HG03159 (cell line): ENCODE measurements at regions not wholly inside any gene's neighbourhood (a gene's known extent, or its start where the extent isn't known, plus 50 kb on each side); places are given as distances from the start of the nearest gene placed in this dataset.

Experiments
- ATAC-seq: cut with Tn5 transposase; IDR thresholded peaks from one replicate; pipeline ENCODE4 v1.9.1; 2021; ENCODE audit warnings: mild to moderate bottlenecking, moderate library complexity; ENCODE audit not compliant: unreplicated experiment

GRCh38 chr6:67287566-67287965, 1347.5 kb upstream of the ADGRB3 start:
- no peak for ATAC-seq

GRCh38 chr6:67285770-67286495, 1349.1 kb upstream of the ADGRB3 start:
- no peak for ATAC-seq

GRCh38 chr6:67277312-67277711, 1357.8 kb upstream of the ADGRB3 start:
- ATAC-seq: no peak

GRCh38 chr6:67265996-67266921, 1368.8 kb upstream of the ADGRB3 start:
- ATAC-seq: no peak

- ATAC-seq: no peak
Observed at GRCh38 chr6:67252663-67253062, 1382.4 kb upstream of the ADGRB3 start.

GRCh38 chr6:67248077-67248476, 1387.0 kb upstream of the ADGRB3 start:
- no peak for ATAC-seq

GRCh38 chr6:67244037-67244436, 1391.0 kb upstream of the ADGRB3 start:
- no peak for ATAC-seq

GRCh38 chr6:67237277-67237676, 1397.8 kb upstream of the ADGRB3 start:
- ATAC-seq: no peak

GRCh38 chr6:67231092-67231491, 1404.0 kb upstream of the ADGRB3 start:
- ATAC-seq: no peak

- ATAC-seq: no peak
Observed at GRCh38 chr6:67224989-67225388, 1410.1 kb upstream of the ADGRB3 start.

- ATAC-seq: no peak
Observed at GRCh38 chr6:67221226-67221625, 1413.9 kb upstream of the ADGRB3 start.

- ATAC-seq: no peak
Observed at GRCh38 chr6:67219346-67219745, 1415.7 kb upstream of the ADGRB3 start.

- no peak for ATAC-seq
Observed at GRCh38 chr6:67212584-67212983, 1422.5 kb upstream of the ADGRB3 start.

- ATAC-seq: no peak
Observed at GRCh38 chr6:67210450-67210849, 1424.6 kb upstream of the ADGRB3 start.

GRCh38 chr6:67201563-67201962, 1433.5 kb upstream of the ADGRB3 start:
- ATAC-seq: no peak

- no peak for ATAC-seq
Observed at GRCh38 chr6:67200626-67201403, 1434.3 kb upstream of the ADGRB3 start.

- no peak for ATAC-seq
Observed at GRCh38 chr6:67199425-67199824, 1435.7 kb upstream of the ADGRB3 start.

- no peak for ATAC-seq
Observed at GRCh38 chr6:67190733-67191132, 1444.3 kb upstream of the ADGRB3 start.

GRCh38 chr6:67184405-67184804, 1450.7 kb upstream of the ADGRB3 start:
- no peak for ATAC-seq

GRCh38 chr6:67175101-67175500, 1460.0 kb upstream of the ADGRB3 start:
- no peak for ATAC-seq

- no peak for ATAC-seq
Observed at GRCh38 chr6:67165606-67166005, 1458.6 kb upstream of the EYS start.
